ENCODE measurements at regions not wholly inside any gene's neighbourhood (a gene's known extent, or its start where the extent isn't known, plus 50 kb on each side); places are given as distances from the start of the nearest gene placed in this dataset.

DNA sequence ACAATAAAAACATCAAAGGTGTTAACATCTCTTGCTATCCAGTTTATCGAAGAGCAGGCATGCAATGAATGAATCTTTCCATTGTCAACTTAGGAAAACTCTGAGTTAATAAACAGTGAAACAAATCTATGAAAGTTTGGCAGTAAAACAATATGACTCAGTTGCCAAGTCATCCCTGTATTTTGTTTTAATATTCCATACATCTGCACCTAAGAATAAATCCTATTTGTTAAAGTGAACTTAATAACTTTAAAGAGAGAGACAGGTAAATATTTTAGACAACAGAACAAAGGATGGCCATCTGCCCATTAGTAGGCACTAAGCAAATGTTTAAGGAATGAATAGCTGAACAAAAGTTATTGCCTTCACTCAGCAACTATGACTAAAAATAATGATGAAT lies 700.5 kb upstream of the CELF2 start:
- intact Hi-C loops (cut with DNase I, micrococcal nuclease) = no loop called here
- ATAC-seq (ENCODE audit: poor library complexity) (no peak), DNase-seq (no peak)
- Histone ChIP-seq H3K4me3 (ENCODE audit: low read length) (no peak overlapping the region), H3K9me3 (ENCODE audit: control insufficient read depth in 1 of 2, insufficient read depth in 1 of 2, low read length in 2 of 2) (no peaks in the 10 kb centered on the region), H3K27ac (ENCODE audit: low read depth in 1 of 2, low read length in 2 of 2) (no peak overlapping the region), H3K27me3 (ENCODE audit: control insufficient read depth in 1 of 2, insufficient read depth in 2 of 2, low read length in 2 of 2) (no peaks in the 10 kb centered on the region), H3K4me1 (ENCODE audit: insufficient read depth, low read length) (no peaks in the 10 kb centered on the region), H3K36me3 (ENCODE audit: insufficient read depth, low read length) (no peaks in the 10 kb centered on the region)
- no peak for TF ChIP-seq CTCF (IDR thresholded peaks at IDR 0.05)
- Mint-ChIP-seq H3K4me3 (no peak overlapping the region), H3K36me3 (ENCODE audit: low read depth) (no peaks in the 10 kb centered on the region), H3K27ac (no peak overlapping the region), H3K4me1 (ENCODE audit: low read depth) (no peaks in the 10 kb centered on the region), H3K9me3 (no peaks in the 10 kb centered on the region), H3K27me3 (peaks cover 16% of the 10 kb centered on the region)
- CTCF ChIA-PET = interaction anchor here (1.5 kb wide), 1 partner anchor 9 kb away, joined by 4 read pairs; no protein-coding TSS in a partner anchor
- POLR2A ChIA-PET = no interaction called here

GRCh38 chr10:10318856-10319255 lies 698.8 kb upstream of the CELF2 start:
- no peaks in the 10 kb centered on the region for H3K4me1 Mint-ChIP-seq (ENCODE audit: low read depth)
- Histone ChIP-seq H3K36me3 (ENCODE audit: insufficient read depth, low read length) (no peaks in the 10 kb centered on the region), H3K4me1 (ENCODE audit: insufficient read depth, low read length) (no peaks in the 10 kb centered on the region), H3K27me3 (ENCODE audit: control insufficient read depth in 1 of 2, insufficient read depth in 2 of 2, low read length in 2 of 2) (no peaks in the 10 kb centered on the region), H3K27ac (ENCODE audit: low read depth in 1 of 2, low read length in 2 of 2) (no peak overlapping the region), H3K9me3 (ENCODE audit: control insufficient read depth in 1 of 2, insufficient read depth in 1 of 2, low read length in 2 of 2) (no peaks in the 10 kb centered on the region), H3K4me3 (ENCODE audit: low read length) (no peak overlapping the region)
- no peak overlapping the region for H3K27ac Mint-ChIP-seq
- H3K27me3 Mint-ChIP-seq = peaks cover 28% of the 10 kb centered on the region
- POLR2A ChIA-PET = no interaction called here
- H3K9me3 Mint-ChIP-seq = no peaks in the 10 kb centered on the region
- intact Hi-C loops (cut with DNase I, micrococcal nuclease) = no loop called here
- ATAC-seq (ENCODE audit: poor library complexity) = no peak
- no peak for DNase-seq
- no peak overlapping the region for H3K4me3 Mint-ChIP-seq
- CTCF ChIA-PET = no interaction called here
- no peak for TF ChIP-seq CTCF (IDR thresholded peaks at IDR 0.05)
- H3K36me3 Mint-ChIP-seq (ENCODE audit: low read depth) = no peaks in the 10 kb centered on the region

- no peak overlapping the region for H3K4me3 Mint-ChIP-seq
- POLR2A ChIA-PET = no interaction called here
- no peaks in the 10 kb centered on the region for H3K9me3 Mint-ChIP-seq
- H3K27me3 Mint-ChIP-seq = peaks cover 32% of the 10 kb centered on the region
- TF ChIP-seq CTCF (IDR thresholded peaks at IDR 0.05) = no peak
- CTCF ChIA-PET = no interaction called here
- DNase-seq (no peak), ATAC-seq (ENCODE audit: poor library complexity) (no peak)
- Histone ChIP-seq H3K4me1 (ENCODE audit: insufficient read depth, low read length) (no peaks in the 10 kb centered on the region), H3K36me3 (ENCODE audit: insufficient read depth, low read length) (no peaks in the 10 kb centered on the region), H3K9me3 (ENCODE audit: control insufficient read depth in 1 of 2, insufficient read depth in 1 of 2, low read length in 2 of 2) (no peaks in the 10 kb centered on the region), H3K27me3 (ENCODE audit: control insufficient read depth in 1 of 2, insufficient read depth in 2 of 2, low read length in 2 of 2) (no peaks in the 10 kb centered on the region), H3K4me3 (ENCODE audit: low read length) (no peak overlapping the region), H3K27ac (ENCODE audit: low read depth in 1 of 2, low read length in 2 of 2) (no peak overlapping the region)
- no peak overlapping the region for H3K27ac Mint-ChIP-seq
- no peaks in the 10 kb centered on the region for H3K4me1 Mint-ChIP-seq (ENCODE audit: low read depth)
- intact Hi-C loops (cut with DNase I, micrococcal nuclease) = no loop called here
- no peaks in the 10 kb centered on the region for H3K36me3 Mint-ChIP-seq (ENCODE audit: low read depth)
These were observed 696.7 kb upstream of the CELF2 start for GRCh38 chr10:10320956-10321355.

Measured in CD4-positive, alpha-beta T cell (primary cell).